ENCODE measurements at regions not wholly inside any gene's neighbourhood (a gene's known extent, or its start where the extent isn't known, plus 50 kb on each side); places are given as distances from the start of the nearest gene placed in this dataset.

GRCh38 chr11:114813189-114813718 lies 134.9 kb downstream of the NXPE2 start:
- Histone ChIP-seq H3K9ac (ENCODE audit: control insufficient read depth, insufficient read depth, low read length) (no peak overlapping the region), H3K9me3 (replicated peaks; ENCODE audit: control insufficient read depth, insufficient read depth, low read length) (no peaks in the 10 kb centered on the region), H4K20me1 (ENCODE audit: control insufficient read depth, insufficient read depth) (no peaks in the 10 kb centered on the region), H3K27me3 (replicated peaks in 1 of 2; ENCODE audit: control insufficient read depth in 2 of 2, insufficient read depth in 2 of 2, low read length in 1 of 2) (no peaks in the 10 kb centered on the region), H3K79me2 (ENCODE audit: control insufficient read depth, insufficient read depth, low read length) (no peaks in the 10 kb centered on the region), H3K36me3 (ENCODE audit: control insufficient read depth in 2 of 2, insufficient read depth in 2 of 2, low read length in 1 of 2) (no peaks in the 10 kb centered on the region), H3K4me2 (ENCODE audit: control insufficient read depth, insufficient read depth) (no peak overlapping the region), H3K4me1 (ENCODE audit: control insufficient read depth, insufficient read depth, low read length) (no peaks in the 10 kb centered on the region), H3K27ac (ENCODE audit: control insufficient read depth, insufficient read depth) (no peak overlapping the region), H2AFZ (ENCODE audit: control insufficient read depth, low read depth, low read length) (no peak overlapping the region), H3K4me3 (no peak overlapping the region)
- no peak for ATAC-seq
- intact Hi-C loops (cut with micrococcal nuclease; ENCODE audit: unreplicated experiment) (no loop called here), in situ Hi-C loops (cut with MboI) (no loop called here)
- POLR2A ChIA-PET: no interaction called here
- no TSS peak for BruUV-seq (replicated peaks)
- SMC1A ChIA-PET (ENCODE audit: uncharacterized antibody, unreplicated experiment): no interaction called here
- WGBS (ENCODE audit: insufficient coverage, insufficient replicate concordance, low lambda C conversion rate, missing lambda C conversion rate): 21% methylated on average over 4 of the region's 4 CpGs
- RAD21 ChIA-PET (ENCODE audit: unreplicated experiment): no interaction called here
- FAIRE-seq: no peak
- DNase-seq (ENCODE audit: low read depth, low spot score): no peak
- CTCF ChIA-PET: no interaction called here
- TF ChIP-seq TCF12 (IDR thresholded peaks at IDR 0.05; ENCODE audit: low read depth, low read length) (no peak), PBX3 (IDR thresholded peaks at IDR 0.05; ENCODE audit: insufficient replicate concordance, low read depth, low read length) (no peak), KAT2A (conservative IDR thresholded peaks at IDR 0.05; ENCODE audit: control insufficient read depth, low read depth, low read length) (no peak), EGR1 (IDR thresholded peaks at IDR 0.05; ENCODE audit: borderline replicate concordance in 1 of 2, low read depth in 2 of 2, low read length in 2 of 2) (no peak), EP300 (IDR thresholded peaks at IDR 0.05; ENCODE audit: borderline replicate concordance in 1 of 2, control insufficient read depth in 1 of 2, low read depth in 2 of 2, low read length in 2 of 2) (no peak), USF1 (IDR thresholded peaks at IDR 0.05; ENCODE audit: borderline replicate concordance, extremely low read length, insufficient read depth, low read depth, low read length) (no peak), CBX5 (IDR thresholded peaks at IDR 0.05; ENCODE audit: low read depth) (no peak), HDAC2 (IDR thresholded peaks at IDR 0.05) (no peak), NRF1 (conservative IDR thresholded peaks at IDR 0.05; ENCODE audit: low read depth, low read length) (no peak), SREBF2 (IDR thresholded peaks at IDR 0.05; ENCODE audit: low read length) (no peak), YBX1 (IDR thresholded peaks at IDR 0.05) (no peak), ZNF207 (IDR thresholded peaks at IDR 0.05; ENCODE audit: borderline replicate concordance) (no peak), MXI1 (IDR thresholded peaks at IDR 0.05; ENCODE audit: low read depth, low read length) (no peak)
- TF ChIP-seq, protein P1, sequence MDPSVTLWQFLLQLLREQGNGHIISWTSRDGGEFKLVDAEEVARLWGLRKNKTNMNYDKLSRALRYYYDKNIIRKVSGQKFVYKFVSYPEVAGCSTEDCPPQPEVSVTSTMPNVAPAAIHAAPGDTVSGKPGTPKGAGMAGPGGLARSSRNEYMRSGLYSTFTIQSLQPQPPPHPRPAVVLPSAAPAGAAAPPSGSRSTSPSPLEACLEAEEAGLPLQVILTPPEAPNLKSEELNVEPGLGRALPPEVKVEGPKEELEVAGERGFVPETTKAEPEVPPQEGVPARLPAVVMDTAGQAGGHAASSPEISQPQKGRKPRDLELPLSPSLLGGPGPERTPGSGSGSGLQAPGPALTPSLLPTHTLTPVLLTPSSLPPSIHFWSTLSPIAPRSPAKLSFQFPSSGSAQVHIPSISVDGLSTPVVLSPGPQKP (IDR thresholded peaks at IDR 0.05; ENCODE audit: low read depth, low read length): no peak
- TF ChIP-seq, protein P2, sequence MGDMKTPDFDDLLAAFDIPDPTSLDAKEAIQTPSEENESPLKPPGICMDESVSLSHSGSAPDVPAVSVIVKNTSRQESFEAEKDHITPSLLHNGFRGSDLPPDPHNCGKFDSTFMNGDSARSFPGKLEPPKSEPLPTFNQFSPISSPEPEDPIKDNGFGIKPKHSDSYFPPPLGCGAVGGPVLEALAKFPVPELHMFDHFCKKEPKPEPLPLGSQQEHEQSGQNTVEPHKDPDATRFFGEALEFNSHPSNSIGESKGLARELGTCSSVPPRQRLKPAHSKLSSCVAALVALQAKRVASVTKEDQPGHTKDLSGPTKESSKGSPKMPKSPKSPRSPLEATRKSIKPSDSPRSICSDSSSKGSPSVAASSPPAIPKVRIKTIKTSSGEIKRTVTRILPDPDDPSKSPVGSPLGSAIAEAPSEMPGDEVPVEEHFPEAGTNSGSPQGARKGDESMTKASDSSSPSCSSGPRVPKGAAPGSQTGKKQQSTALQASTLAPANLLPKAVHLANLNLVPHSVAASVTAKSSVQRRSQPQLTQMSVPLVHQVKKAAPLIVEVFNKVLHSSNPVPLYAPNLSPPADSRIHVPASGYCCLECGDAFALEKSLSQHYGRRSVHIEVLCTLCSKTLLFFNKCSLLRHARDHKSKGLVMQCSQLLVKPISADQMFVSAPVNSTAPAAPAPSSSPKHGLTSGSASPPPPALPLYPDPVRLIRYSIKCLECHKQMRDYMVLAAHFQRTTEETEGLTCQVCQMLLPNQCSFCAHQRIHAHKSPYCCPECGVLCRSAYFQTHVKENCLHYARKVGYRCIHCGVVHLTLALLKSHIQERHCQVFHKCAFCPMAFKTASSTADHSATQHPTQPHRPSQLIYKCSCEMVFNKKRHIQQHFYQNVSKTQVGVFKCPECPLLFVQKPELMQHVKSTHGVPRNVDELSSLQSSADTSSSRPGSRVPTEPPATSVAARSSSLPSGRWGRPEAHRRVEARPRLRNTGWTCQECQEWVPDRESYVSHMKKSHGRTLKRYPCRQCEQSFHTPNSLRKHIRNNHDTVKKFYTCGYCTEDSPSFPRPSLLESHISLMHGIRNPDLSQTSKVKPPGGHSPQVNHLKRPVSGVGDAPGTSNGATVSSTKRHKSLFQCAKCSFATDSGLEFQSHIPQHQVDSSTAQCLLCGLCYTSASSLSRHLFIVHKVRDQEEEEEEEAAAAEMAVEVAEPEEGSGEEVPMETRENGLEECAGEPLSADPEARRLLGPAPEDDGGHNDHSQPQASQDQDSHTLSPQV (IDR thresholded peaks at IDR 0.05): no peak
- TF ChIP-seq, protein P3, sequence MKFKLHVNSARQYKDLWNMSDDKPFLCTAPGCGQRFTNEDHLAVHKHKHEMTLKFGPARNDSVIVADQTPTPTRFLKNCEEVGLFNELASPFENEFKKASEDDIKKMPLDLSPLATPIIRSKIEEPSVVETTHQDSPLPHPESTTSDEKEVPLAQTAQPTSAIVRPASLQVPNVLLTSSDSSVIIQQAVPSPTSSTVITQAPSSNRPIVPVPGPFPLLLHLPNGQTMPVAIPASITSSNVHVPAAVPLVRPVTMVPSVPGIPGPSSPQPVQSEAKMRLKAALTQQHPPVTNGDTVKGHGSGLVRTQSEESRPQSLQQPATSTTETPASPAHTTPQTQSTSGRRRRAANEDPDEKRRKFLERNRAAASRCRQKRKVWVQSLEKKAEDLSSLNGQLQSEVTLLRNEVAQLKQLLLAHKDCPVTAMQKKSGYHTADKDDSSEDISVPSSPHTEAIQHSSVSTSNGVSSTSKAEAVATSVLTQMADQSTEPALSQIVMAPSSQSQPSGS (IDR thresholded peaks at IDR 0.05; ENCODE audit: low read length): no peak

Measured in GM12878 (cell line).